H1 (cell line): ENCODE measurements at regions not wholly inside any gene's neighbourhood (a gene's known extent, or its start where the extent isn't known, plus 50 kb on each side); places are given as distances from the start of the nearest gene placed in this dataset.

Experiments
- CTCF ChIA-PET: fragments of 300-600 bp; sonication (Branson Sonifier 250); formaldehyde crosslinking; loops from one replicate; lab custom pipeline; 2021; ENCODE audit not compliant: partially characterized antibody; lab: Charles Lee
- POLR2A ChIA-PET: fragments of 300-600 bp; sonication (Branson Sonifier 250); formaldehyde crosslinking; loops from one replicate; lab custom pipeline; 2021; ENCODE audit warnings: inconsistent platforms; ENCODE audit not compliant: partially characterized antibody; lab: Charles Lee
- DNase-seq, 2 experiments: peaks; one replicate each; pipeline versions ENCODE4 v3.0.0 to v3.0.0-alpha.2; 2010 to 2022; ENCODE audit warnings: low spot score in 2 of 2, low read depth in 1 of 2, mixed read lengths in 1 of 2
- FAIRE-seq: peaks from 2 replicates; lab custom pipeline; 2011; peaks lifted over from hg19 to GRCh38; lab: Jason Lieb, UNC
- H2AFZ ChIP-seq: 2 replicates; pipeline ENCODE4 v1.8.1; 2012; ENCODE audit warnings: low read length, inconsistent platforms
- H2AK5ac ChIP-seq: 2 replicates; pipeline ENCODE4 v1.6.1; 2013; ENCODE audit warnings: low read depth, low read length
- H2BK120ac ChIP-seq: replicated peaks from 2 replicates; pipeline ENCODE3; 2013; ENCODE audit warnings: low read depth, low read length, inconsistent platforms
- H2BK12ac ChIP-seq: 2 replicates; pipeline ENCODE4 v1.6.1; 2013; ENCODE audit warnings: low read depth, low read length
- H2BK15ac ChIP-seq: 2 replicates; pipeline ENCODE4 v1.6.1; 2013; ENCODE audit warnings: low read length
- H2BK20ac ChIP-seq: 2 replicates; pipeline ENCODE4 v1.6.1; 2013; ENCODE audit warnings: low read length
- H2BK5ac ChIP-seq: 2 replicates; pipeline ENCODE4 v1.6.1; 2013; ENCODE audit warnings: low read depth, low read length
- H3K14ac ChIP-seq: 2 replicates; pipeline ENCODE4 v1.6.1; 2013; ENCODE audit warnings: inconsistent platforms; ENCODE audit not compliant: insufficient read length
- H3K18ac ChIP-seq: 2 replicates; pipeline ENCODE4 v1.6.1; 2013; ENCODE audit warnings: low read length; ENCODE audit errors: extremely low read depth
- H3K23ac ChIP-seq: 2 replicates; pipeline ENCODE4 v1.6.1; 2013; ENCODE audit warnings: inconsistent platforms; ENCODE audit not compliant: insufficient read length
- H3K23me2 ChIP-seq: 2 replicates; pipeline ENCODE4 v1.6.1; 2013; ENCODE audit warnings: low read depth, low read length
- H3K27ac ChIP-seq: 2 replicates; pipeline ENCODE4 v1.6.1; 2011; ENCODE audit warnings: low read depth, low read length, inconsistent platforms
- H3K27me3 ChIP-seq, 4 experiments: replicated peaks in 1 of 4; 1 replicate in 1 of 4; 2 replicates in 3 of 4; pipeline versions ENCODE4 v1.6.1 to v1.8.1; 2011 to 2013; ENCODE audit warnings: low read length in 3 of 4, mild to moderate bottlenecking in 3 of 4, inconsistent platforms in 2 of 4, mixed read lengths in 2 of 4, moderate library complexity in 1 of 4; ENCODE audit not compliant: control insufficient read depth in 3 of 4, insufficient read depth in 3 of 4; ENCODE audit errors: extremely low read depth in 1 of 4
- H3K36me3 ChIP-seq, 4 experiments: 2 replicates each; pipeline versions ENCODE4 v1.6.1 to v1.8.1; 2011 to 2013; ENCODE audit warnings: mild to moderate bottlenecking in 4 of 4, low read length in 3 of 4, moderate library complexity in 2 of 4, control low read depth in 1 of 4, inconsistent platforms in 1 of 4; ENCODE audit not compliant: insufficient read depth in 4 of 4, control insufficient read depth in 2 of 4
- H3K4ac ChIP-seq: replicated peaks from 2 replicates; pipeline ENCODE3; 2013; ENCODE audit warnings: low read length, low read depth, mixed read lengths, inconsistent platforms; ENCODE audit not compliant: insufficient read length
- H3K4me1 ChIP-seq, 4 experiments: replicated peaks in 1 of 4; 1 replicate in 1 of 4; 2 replicates in 3 of 4; pipeline versions ENCODE4 v1.6.1 to v1.8.1; 2011 to 2013; ENCODE audit warnings: low read length in 3 of 4, inconsistent platforms in 2 of 4, mixed read lengths in 1 of 4; ENCODE audit not compliant: insufficient read depth in 4 of 4, control insufficient read depth in 3 of 4
- H3K4me2 ChIP-seq, 2 experiments: 2 replicates each; pipeline versions ENCODE4 v1.6.1 to v1.8.1; 2011 to 2013; ENCODE audit warnings: low read depth in 2 of 2, low read length in 2 of 2, control low read depth in 1 of 2, inconsistent platforms in 1 of 2, mild to moderate bottlenecking in 1 of 2; ENCODE audit not compliant: insufficient read depth in 1 of 2
- H3K4me3 ChIP-seq, 4 experiments: fragments of 200-600, 300-600 bp in 1 of 4; sonication (generic), shearing (Covaris generic), sonication (Bioruptor Twin) in 1 of 4; 2 replicates each; pipeline versions ENCODE4 v1.5.1 to v1.8.1; 2011 to 2016; ENCODE audit warnings: low read length in 4 of 4, low read depth in 3 of 4, control low read depth in 2 of 4, inconsistent platforms in 2 of 4, mild to moderate bottlenecking in 2 of 4, mixed read lengths in 1 of 4, moderate library complexity in 1 of 4; ENCODE audit not compliant: insufficient read depth in 2 of 4; ENCODE audit errors: extremely low read depth in 1 of 4
- H3K56ac ChIP-seq: replicated peaks from 2 replicates; pipeline ENCODE3; 2013; ENCODE audit warnings: low read depth, mild to moderate bottlenecking, mixed read lengths, low read length, inconsistent platforms; ENCODE audit not compliant: insufficient read length
- H3K79me1 ChIP-seq: 2 replicates; pipeline ENCODE4 v1.6.1; 2013; ENCODE audit warnings: low read depth, low read length, control low read depth
- H3K79me2 ChIP-seq, 2 experiments: 2 replicates each; pipeline versions ENCODE4 v1.6.1 to v1.8.1; 2012 to 2013; ENCODE audit warnings: low read length in 2 of 2, mild to moderate bottlenecking in 2 of 2, inconsistent platforms in 1 of 2; ENCODE audit not compliant: insufficient read depth in 2 of 2, control insufficient read depth in 1 of 2
- H3K9ac ChIP-seq, 4 experiments: replicated peaks in 1 of 4; 1 replicate in 1 of 4; 2 replicates in 3 of 4; pipeline versions ENCODE4 v1.6.1 to v1.8.1; 2011 to 2013; ENCODE audit warnings: low read depth in 3 of 4, low read length in 3 of 4, control low read depth in 2 of 4, mild to moderate bottlenecking in 2 of 4, moderate library complexity in 2 of 4, inconsistent platforms in 1 of 4; ENCODE audit errors: extremely low read depth in 1 of 4
- H3K9me3 ChIP-seq, 2 experiments: 2 replicates each; pipeline versions ENCODE4 v1.6.1 to v1.8.1; 2012 to 2013; ENCODE audit warnings: mild to moderate bottlenecking in 2 of 2, moderate library complexity in 2 of 2, control low read depth in 1 of 2, inconsistent platforms in 1 of 2, low read depth in 1 of 2, low read length in 1 of 2, mixed read lengths in 1 of 2; ENCODE audit not compliant: insufficient read depth in 2 of 2
- H4K20me1 ChIP-seq, 2 experiments: replicated peaks in 1 of 2; 2 replicates each; pipeline versions ENCODE3 to v1.8.1; 2011 to 2013; ENCODE audit warnings: inconsistent platforms in 2 of 2, low read length in 2 of 2, mild to moderate bottlenecking in 1 of 2; ENCODE audit not compliant: insufficient read depth in 2 of 2, control insufficient read depth in 1 of 2
- H4K5ac ChIP-seq: 2 replicates; pipeline ENCODE4 v1.6.1; 2013; ENCODE audit warnings: low read length, low read depth, mixed read lengths, inconsistent platforms; ENCODE audit not compliant: insufficient read length
- H4K8ac ChIP-seq: 2 replicates; pipeline ENCODE4 v1.8.0; 2013; ENCODE audit warnings: mild to moderate bottlenecking, moderate library complexity, low read length, inconsistent platforms; ENCODE audit not compliant: insufficient read depth; ENCODE audit errors: extremely low read depth
- H4K91ac ChIP-seq: replicated peaks from 2 replicates; pipeline ENCODE3; 2013; ENCODE audit warnings: low read length, mixed read lengths, inconsistent platforms; ENCODE audit not compliant: insufficient read length
- ATF2 ChIP-seq: IDR thresholded peaks from 2 replicates; pipeline ENCODE4 v1.6.1; 2012; ENCODE audit warnings: low read length, inconsistent platforms
- CHD1 ChIP-seq: IDR thresholded peaks from 2 replicates; pipeline ENCODE4 v1.6.1; 2012; ENCODE audit warnings: low read depth, low read length, improper control_type of control experiment
- GTF2F1 ChIP-seq: IDR thresholded peaks from 2 replicates; pipeline ENCODE4 v1.6.1; 2012; ENCODE audit warnings: low read depth, low read length, improper control_type of control experiment, borderline replicate concordance
- HDAC2 ChIP-seq, 2 experiments: fragments of 300-600 bp in 1 of 2; sonication (generic) in 1 of 2; IDR thresholded peaks; 2 replicates each; pipeline ENCODE4 v1.6.1; 2011 to 2012; ENCODE audit warnings: low read depth in 2 of 2, low read length in 2 of 2, mild to moderate bottlenecking in 2 of 2, moderate library complexity in 2 of 2, borderline replicate concordance in 1 of 2, inconsistent platforms in 1 of 2
- NANOG ChIP-seq: IDR thresholded peaks from 2 replicates; pipeline ENCODE4 v1.6.1; 2011; ENCODE audit warnings: low read length, low read depth, mild to moderate bottlenecking, inconsistent platforms; ENCODE audit not compliant: insufficient read depth, poor library complexity, severe bottlenecking
- PHF8 ChIP-seq: fragments of 200-600 bp; sonication (generic); conservative IDR thresholded peaks from 2 replicates; pipeline ENCODE4 v1.7.1; 2012; ENCODE audit warnings: low read depth, mild to moderate bottlenecking, inconsistent platforms, low read length, moderate library complexity
- RAD21 ChIP-seq, 2 experiments: IDR thresholded peaks in 1 of 2; conservative IDR thresholded peaks in 1 of 2; 2 replicates each; pipeline ENCODE4 v1.6.1; 2011; ENCODE audit warnings: low read depth in 2 of 2, low read length in 2 of 2, improper control_type of control experiment in 1 of 2, inconsistent platforms in 1 of 2, mild to moderate bottlenecking in 1 of 2, moderate library complexity in 1 of 2
- RNF2 ChIP-seq: fragments of 200-900, 300-1000 bp; sonication (generic); IDR thresholded peaks from 2 replicates; pipeline ENCODE4 v1.7.1; 2016; ENCODE audit warnings: borderline replicate concordance, low read depth, mild to moderate bottlenecking, antibody characterized with exemption, low read length; ENCODE audit not compliant: poor library complexity, severe bottlenecking; ENCODE audit errors: missing control alignments
- SIX5 ChIP-seq: IDR thresholded peaks from 2 replicates; pipeline ENCODE4 v1.6.1; 2011; ENCODE audit warnings: mild to moderate bottlenecking, low read depth, low read length
- TAF1 ChIP-seq: IDR thresholded peaks from 2 replicates; pipeline ENCODE4 v1.6.1; 2011; ENCODE audit warnings: mild to moderate bottlenecking, low read depth, low read length
- USF2 ChIP-seq: IDR thresholded peaks from 2 replicates; pipeline ENCODE4 v1.6.1; 2011; ENCODE audit warnings: low read length, improper control_type of control experiment
- WGBS, 2 experiments: shearing (Covaris generic) in 1 of 2; methylation state at CpG; one replicate each; pipeline versions ENCODE4 v1.1.6 to v1.1.7; 2013 to 2015; ENCODE audit warnings: low lambda C conversion rate in 2 of 2, mixed read lengths in 2 of 2, inconsistent platforms in 1 of 2, low coverage in 1 of 2, missing lambda C conversion rate in 1 of 2; ENCODE audit not compliant: insufficient replicate concordance in 2 of 2, insufficient coverage in 1 of 2, insufficient read length in 1 of 2; ENCODE audit errors: extremely low coverage in 1 of 2, missing lambda C conversion rate in 1 of 2; 5-methylcytosine and 5-hydroxymethylcytosine counted together

GRCh38 chr2:234179031-234179363 lies 128.5 kb downstream of the SPP2 start:
- Histone ChIP-seq H3K18ac (no peak overlapping the region), H2AFZ (no peak overlapping the region), H3K79me2 (no peaks in the 10 kb centered on the region), H3K27me3 (no peaks in the 10 kb centered on the region), H2BK20ac (no peak overlapping the region), H3K14ac (no peak overlapping the region), H3K9me3 (no peaks in the 10 kb centered on the region), H3K4me1 (no peaks in the 10 kb centered on the region), H3K4me2 (no peak overlapping the region), H2BK15ac (no peak overlapping the region), H2AK5ac (no peak overlapping the region), H2BK120ac (no peak overlapping the region), H3K23me2 (no peaks in the 10 kb centered on the region), H4K5ac (no peak overlapping the region), H3K79me1 (no peaks in the 10 kb centered on the region), H4K8ac (no peak overlapping the region), H4K91ac (no peak overlapping the region), H3K23ac (no peak overlapping the region), H3K4me3 (no peak overlapping the region), H3K36me3 (no peaks in the 10 kb centered on the region), H3K4ac (no peak overlapping the region), H4K20me1 (no peaks in the 10 kb centered on the region), H3K9ac (no peak overlapping the region), H3K56ac (no peak overlapping the region), H2BK5ac (no peak overlapping the region), H3K27ac (no peak overlapping the region), H2BK12ac (no peak overlapping the region)
- no peak for DNase-seq
- FAIRE-seq, result no peak
- POLR2A ChIA-PET, result interaction anchor here (0.6 kb wide), 1 partner anchor 205 kb away, joined by 3 read pairs; no protein-coding TSS in a partner anchor
- WGBS, 2 experiments, result 92% methylated on average over 6 of the region's 6 CpGs; no CpG with 5 or more reads in 1 of the 2 experiments
- CTCF ChIA-PET, result no interaction called here
- no peak for TF ChIP-seq GTF2F1
- TF ChIP-seq NANOG, result no peak
- TF ChIP-seq RNF2, result no peak
- no peak for TF ChIP-seq ATF2
- no peak for TF ChIP-seq PHF8
- no peak for TF ChIP-seq SIX5
- TF ChIP-seq RAD21 (IDR thresholded peaks at IDR 0.05 in 1 of 2, conservative IDR thresholded peaks at IDR 0.05 in 1 of 2; ENCODE audit: low read depth in 2 of 2, low read length in 2 of 2), result no peak
- TF ChIP-seq USF2, result no peak
- no peak for TF ChIP-seq CHD1
- TF ChIP-seq HDAC2 (IDR thresholded peaks at IDR 0.05; ENCODE audit: borderline replicate concordance in 1 of 2, low read depth in 2 of 2, low read length in 2 of 2), result no peak
- TF ChIP-seq TAF1, result no peak
